GM21529 (cell line): ENCODE measurements at regions not wholly inside any gene's neighbourhood (a gene's known extent, or its start where the extent isn't known, plus 50 kb on each side); places are given as distances from the start of the nearest gene placed in this dataset.
"Not testable (repeated sequence)": the region's sequence is repeated elsewhere in the genome, so short reads cannot be mapped to it uniquely, and the experiment has no call there.

ENCODE experiments used
- ATAC-seq: cut with Tn5 transposase; IDR thresholded peaks from one replicate; pipeline ENCODE4 v1.9.1; 2021; ENCODE audit not compliant: unreplicated experiment

GRCh38 chr2:59236723-59237122, 995.6 kb upstream of the FANCL start:
- no peak for ATAC-seq

- ATAC-seq, result no peak
These were observed 992.8 kb upstream of the FANCL start for GRCh38 chr2:59233920-59234319.

DNA sequence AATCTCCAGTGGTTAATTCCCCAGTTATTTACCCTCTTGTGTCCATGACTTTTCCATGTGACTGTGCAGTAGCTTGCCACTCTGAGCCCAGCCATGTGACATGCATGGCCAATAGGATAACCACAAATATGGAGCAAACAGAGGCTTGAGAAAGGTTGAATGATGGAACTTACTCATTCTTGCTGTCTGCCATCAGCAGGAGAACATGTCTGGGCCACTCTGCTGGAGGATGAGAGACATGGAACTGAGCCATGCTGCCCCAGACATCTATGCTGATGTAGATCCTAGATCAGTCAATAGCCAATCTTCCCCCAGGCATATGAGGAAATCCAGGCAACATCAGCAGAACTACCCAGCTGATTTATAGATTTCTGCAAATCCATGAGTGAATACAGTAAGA, 992.3 kb upstream of the FANCL start:
- ATAC-seq, result no peak

- ATAC-seq, result peak; percentile 95
These were observed 991.5 kb upstream of the FANCL start for GRCh38 chr2:59232394-59233165.

GRCh38 chr2:59226362-59226761, 985.2 kb upstream of the FANCL start:
- not testable (repeated sequence) for ATAC-seq

- ATAC-seq, result no peak
These were observed 982.6 kb upstream of the FANCL start for GRCh38 chr2:59223742-59224141.

DNA sequence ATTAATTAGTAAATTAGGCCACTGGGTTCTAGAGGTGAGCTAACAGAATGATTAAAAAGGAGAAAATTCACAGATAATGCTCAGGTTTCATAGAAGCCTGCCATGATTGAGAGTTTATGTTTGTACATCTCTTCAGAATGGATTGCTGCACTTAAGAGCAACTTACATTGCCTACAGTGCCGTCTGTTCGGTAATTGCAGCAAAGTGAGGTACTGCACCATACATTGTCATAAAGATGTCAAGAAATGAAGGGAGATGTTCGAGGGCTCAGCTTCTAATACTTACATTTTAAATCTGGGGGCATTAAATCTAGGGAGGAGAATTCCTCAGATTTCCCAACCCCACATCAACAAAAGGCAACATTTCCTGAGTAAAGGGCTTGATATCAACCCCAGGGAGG, 976.2 kb upstream of the FANCL start:
- no peak for ATAC-seq

GRCh38 chr2:59206361-59206760, 965.2 kb upstream of the FANCL start:
- no peak for ATAC-seq

GRCh38 chr2:59204040-59204439, 962.9 kb upstream of the FANCL start:
- ATAC-seq, result no peak

DNA sequence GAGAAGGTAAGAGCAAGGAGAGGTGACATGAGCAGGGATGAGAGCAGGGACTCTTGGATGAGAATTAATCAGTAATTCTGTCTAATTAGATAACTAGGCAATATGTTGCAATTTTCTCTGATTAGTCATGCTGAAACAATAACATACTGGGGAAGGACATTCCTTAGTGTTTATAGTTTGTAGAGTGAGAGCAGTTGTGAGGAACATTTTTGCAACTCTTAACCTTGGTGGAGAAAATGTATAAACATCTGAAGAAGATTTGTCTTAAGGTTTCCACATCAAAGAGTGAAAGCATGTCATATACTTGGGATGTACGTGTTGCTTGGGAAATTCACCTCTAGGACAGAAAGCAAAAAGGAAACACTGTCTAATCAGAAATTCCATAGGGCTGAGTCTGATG, 955.4 kb upstream of the FANCL start:
- no peak for ATAC-seq

GRCh38 chr2:59195851-59196250, 954.7 kb upstream of the FANCL start:
- ATAC-seq, result no peak

- no peak for ATAC-seq
These were observed 950.7 kb upstream of the FANCL start for GRCh38 chr2:59191781-59192180.

- no peak for ATAC-seq
These were observed 949.4 kb upstream of the FANCL start for GRCh38 chr2:59190518-59190917.

DNA sequence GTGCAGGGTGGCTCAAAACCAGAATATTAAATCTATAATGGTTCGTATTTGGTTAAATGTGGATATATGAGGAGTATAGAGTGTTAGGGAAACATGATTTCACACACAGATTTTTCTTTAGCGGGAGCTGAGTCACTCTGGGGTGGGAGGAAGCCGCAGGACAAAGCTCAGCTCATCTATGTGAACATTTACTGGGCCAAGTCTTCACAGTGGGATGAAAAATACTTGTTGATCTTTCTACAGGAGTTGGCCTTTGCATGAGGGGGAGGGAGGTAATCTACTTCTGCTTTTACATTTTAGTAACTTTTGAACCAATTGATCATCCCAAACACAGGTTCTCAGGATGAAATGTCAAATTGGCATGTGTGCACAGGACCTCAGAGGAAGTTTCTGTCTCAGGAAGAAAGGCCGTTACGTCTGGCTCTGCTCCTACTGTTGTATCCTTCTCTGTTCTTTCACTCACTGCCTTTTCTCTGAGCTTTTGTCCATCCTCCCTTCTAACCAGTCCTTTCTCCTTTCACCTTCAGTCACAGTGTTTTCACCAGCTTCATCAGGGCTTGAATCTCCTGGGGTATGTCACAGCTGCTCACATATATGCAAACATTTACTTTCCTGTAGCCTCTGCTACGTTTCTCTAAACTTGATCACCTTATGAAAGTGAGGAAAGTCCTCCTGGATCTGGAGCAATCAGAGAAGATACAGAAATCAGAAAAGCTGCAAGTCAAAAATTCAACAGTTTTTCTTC, 943.3 kb upstream of the FANCL start:
- no peak for ATAC-seq

GRCh38 chr2:59183070-59183469, 941.9 kb upstream of the FANCL start:
- ATAC-seq, result no peak

- ATAC-seq, result no peak
These were observed 941.1 kb upstream of the FANCL start for GRCh38 chr2:59182249-59182648.

- no peak for ATAC-seq
These were observed 940.2 kb upstream of the FANCL start for GRCh38 chr2:59181347-59181746.

DNA sequence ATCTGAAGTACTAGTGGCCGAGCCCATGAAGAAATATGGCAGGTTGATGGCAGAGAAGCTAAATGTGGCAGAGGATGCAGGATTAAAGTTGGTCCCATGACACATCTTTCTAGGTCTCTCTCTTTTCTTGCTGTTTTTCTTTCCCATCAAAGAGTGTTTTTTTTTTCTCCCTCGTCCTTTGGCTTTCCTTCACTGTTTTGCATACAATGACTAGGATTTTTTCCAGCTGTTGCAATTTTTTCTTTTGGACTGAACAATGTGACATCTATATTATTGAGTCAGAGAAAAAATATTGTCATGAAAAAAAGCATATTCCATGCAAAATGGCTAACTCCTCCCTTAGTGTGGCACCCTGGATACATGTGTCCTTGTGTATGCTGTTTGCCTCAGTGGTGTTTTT, 939.5 kb upstream of the FANCL start:
- ATAC-seq, result no peak

DNA sequence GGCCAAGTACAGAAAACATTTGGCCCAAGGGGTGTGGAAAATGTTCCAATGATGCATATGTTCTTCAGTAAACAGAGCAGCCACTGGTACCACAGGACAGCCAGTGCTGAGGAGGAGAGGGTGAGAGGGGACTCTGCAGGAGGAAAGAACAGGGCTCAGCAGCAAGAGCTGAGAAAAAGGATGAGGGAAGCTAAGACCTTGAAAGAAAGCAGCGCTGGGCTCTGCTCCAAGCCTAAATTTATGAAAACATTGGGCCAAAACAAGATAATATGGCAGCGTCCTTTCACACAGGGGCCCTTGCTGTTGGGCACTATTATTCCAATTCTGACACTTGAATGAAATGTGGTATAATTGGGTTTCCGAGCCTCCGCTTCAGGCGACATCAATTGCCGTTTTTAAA, 939.0 kb upstream of the FANCL start:
- no peak for ATAC-seq

DNA sequence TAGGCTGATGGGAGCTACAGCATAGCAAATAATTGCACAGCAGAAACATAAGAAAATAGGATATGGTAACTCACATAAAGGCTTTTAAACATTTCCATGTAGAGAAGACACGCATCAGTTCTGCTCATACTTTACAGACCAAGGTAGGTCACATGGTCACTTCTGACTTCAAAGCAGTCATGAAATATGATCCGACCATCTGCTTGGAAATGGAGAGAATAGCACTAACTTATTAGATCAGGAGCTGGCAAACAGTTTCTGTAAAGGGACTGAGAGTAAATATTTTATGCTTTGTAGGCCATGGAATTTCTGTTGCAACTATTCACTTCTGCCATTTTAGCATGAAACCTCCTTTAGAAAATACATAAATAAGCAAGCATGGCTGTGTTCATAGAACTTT, 936.6 kb upstream of the FANCL start:
- no peak for ATAC-seq

DNA sequence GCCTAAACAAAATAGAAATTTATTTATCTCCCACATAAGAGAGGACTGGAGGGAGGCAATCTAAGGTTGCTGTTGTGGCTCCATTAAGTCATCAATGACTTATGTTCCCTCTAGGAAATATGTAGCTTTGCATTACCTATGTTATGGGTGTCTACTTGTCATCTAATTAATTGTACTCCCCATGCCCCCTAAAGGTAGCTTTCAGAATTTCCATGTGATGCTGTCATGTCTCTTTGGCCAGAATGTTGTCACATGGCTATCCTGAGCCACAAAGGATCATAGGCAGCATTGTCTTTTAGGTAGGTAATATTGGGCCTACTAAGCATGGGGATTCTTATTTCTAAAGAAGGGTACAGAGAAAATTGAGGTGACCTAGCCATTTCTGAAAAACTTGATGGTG, 935.6 kb upstream of the FANCL start:
- ATAC-seq, result no peak

- no peak for ATAC-seq
These were observed 933.6 kb upstream of the FANCL start for GRCh38 chr2:59174536-59175243.
